GM12801 (cell line): ENCODE measurements at regions not wholly inside any gene's neighbourhood (a gene's known extent, or its start where the extent isn't known, plus 50 kb on each side); places are given as distances from the start of the nearest gene placed in this dataset.

ENCODE experiments used
- TF ChIP-seq, protein P1 (sequence below): IDR thresholded peaks from one replicate; pipeline ENCODE4 v1.5.1; 2011; ENCODE audit warnings: control low read depth; ENCODE audit not compliant: insufficient read length; ENCODE audit errors: extremely low read depth

DNA sequence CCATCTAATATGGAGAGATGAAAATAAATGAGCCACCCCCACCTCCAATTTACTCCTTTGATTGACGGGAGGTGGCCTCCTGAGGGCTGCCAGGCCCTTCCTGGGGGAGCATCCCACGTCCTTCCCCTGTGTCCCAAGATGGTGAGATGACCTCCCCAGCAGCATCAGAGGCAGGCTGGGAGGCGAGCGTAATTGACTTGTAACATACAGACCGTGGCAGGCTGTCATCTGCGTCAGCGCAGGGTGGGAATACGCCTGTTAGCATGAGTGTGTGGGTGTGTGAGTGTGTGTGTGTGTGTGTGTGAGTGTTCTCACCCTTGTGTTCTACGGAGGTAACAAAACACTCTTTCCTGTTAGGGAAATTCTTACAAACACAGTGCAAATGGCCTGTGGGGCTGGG lies 156.9 kb upstream of the CIBAR2 start:
- TF ChIP-seq, protein P1, sequence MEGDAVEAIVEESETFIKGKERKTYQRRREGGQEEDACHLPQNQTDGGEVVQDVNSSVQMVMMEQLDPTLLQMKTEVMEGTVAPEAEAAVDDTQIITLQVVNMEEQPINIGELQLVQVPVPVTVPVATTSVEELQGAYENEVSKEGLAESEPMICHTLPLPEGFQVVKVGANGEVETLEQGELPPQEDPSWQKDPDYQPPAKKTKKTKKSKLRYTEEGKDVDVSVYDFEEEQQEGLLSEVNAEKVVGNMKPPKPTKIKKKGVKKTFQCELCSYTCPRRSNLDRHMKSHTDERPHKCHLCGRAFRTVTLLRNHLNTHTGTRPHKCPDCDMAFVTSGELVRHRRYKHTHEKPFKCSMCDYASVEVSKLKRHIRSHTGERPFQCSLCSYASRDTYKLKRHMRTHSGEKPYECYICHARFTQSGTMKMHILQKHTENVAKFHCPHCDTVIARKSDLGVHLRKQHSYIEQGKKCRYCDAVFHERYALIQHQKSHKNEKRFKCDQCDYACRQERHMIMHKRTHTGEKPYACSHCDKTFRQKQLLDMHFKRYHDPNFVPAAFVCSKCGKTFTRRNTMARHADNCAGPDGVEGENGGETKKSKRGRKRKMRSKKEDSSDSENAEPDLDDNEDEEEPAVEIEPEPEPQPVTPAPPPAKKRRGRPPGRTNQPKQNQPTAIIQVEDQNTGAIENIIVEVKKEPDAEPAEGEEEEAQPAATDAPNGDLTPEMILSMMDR = no peak

DNA sequence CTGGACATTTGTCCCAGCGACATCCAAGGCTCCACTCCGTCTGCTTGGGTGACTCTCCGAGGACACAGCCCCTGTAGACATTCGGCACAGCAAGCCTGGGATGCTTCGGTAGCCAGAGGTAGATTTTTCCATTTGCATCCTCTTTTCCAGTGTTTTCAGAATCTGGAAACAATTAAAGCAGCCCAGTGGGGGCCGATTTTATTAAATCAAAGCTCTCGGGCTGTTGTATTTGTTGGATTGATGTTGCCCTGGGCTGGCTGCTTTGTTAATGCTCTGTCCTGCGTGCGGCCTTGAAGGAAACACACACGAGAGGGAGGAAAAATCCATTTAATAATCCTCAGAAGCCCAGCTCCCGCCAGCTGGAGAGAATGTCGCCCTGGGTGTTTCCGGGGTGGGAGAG lies 158.1 kb upstream of the CIBAR2 start:
- TF ChIP-seq, protein P1 = no peak

DNA sequence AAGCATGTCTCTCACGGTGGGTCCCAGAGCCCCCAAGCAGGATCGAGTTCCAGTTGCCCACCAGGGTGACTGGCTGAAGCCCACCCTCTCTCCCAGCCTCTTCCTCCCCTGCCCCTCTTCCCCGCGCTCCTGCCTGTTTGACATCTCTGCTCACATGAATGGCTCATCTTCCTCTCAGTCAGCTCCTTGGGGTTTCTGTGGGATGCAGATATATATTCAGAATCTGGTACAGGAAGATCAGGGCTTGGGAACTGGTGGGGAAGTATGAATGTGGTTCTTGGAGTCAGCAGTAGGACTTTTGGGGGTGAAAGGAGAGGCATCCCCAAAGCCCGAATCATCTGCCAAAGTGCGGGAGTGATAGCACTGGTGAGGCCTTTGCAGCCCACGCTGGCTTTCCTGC lies 158.9 kb upstream of the CIBAR2 start:
- TF ChIP-seq, protein P1 = no peak

DNA sequence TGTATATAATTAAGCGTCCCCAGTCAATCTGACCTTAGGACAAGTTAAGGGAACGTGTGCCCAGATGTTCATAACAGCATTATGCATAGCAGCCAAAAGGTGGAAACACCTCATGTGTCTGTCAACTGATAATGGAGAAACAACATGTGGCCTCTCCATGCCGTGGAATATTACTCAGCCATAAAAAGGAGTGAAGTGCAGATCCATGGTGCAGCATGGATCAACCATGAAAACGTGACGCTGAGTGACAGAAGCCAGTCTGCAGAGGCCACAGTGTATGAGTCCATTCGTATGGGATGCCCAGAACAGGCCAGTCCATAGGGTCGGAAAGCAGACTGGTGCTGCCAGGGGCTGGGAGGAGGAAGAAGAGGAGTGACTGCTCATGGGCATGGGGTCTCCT lies 161.0 kb upstream of the CIBAR2 start:
- TF ChIP-seq, protein P1 = no peak

DNA sequence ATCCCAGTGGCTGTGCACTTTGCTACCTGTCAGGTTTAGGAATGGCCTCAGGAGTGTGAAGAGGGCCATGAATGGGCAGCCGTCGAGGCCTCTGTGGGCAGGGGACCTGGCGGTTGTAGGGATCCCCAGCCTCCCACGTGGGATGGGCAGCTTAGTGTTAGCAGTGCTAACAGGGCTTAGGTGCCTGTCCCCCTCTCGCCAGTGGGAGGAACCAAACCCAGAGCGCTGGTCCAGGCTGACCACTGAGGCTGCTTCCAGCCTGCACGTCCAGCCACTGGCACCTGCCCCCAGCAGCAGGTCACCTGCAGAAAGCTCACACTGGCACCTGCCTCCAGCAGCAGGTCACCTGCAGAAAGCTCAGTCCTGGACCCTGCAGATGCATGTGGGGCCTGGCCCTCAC lies 162.2 kb upstream of the CIBAR2 start:
- TF ChIP-seq, protein P1 = no peak

DNA sequence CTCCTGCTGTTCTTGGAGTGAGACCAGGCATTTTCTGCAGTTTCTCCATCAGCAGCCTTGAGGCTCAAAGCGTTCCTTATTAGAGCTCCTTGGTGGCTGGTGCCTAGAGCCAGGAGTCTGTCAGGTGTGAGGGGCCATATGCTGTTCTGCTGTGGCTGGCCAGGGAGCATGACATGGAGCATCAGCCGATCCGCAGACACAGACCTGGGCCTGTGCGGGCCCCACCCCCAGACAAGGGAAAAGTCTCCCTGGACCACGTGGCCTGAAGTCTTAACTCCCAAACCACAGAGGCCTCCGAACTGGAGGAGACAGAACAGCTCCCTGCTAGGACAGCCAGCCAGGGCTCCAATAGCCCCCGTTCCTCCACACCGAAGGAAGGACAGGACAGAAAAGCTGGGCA lies 162.7 kb upstream of the CIBAR2 start:
- TF ChIP-seq, protein P1 = no peak

DNA sequence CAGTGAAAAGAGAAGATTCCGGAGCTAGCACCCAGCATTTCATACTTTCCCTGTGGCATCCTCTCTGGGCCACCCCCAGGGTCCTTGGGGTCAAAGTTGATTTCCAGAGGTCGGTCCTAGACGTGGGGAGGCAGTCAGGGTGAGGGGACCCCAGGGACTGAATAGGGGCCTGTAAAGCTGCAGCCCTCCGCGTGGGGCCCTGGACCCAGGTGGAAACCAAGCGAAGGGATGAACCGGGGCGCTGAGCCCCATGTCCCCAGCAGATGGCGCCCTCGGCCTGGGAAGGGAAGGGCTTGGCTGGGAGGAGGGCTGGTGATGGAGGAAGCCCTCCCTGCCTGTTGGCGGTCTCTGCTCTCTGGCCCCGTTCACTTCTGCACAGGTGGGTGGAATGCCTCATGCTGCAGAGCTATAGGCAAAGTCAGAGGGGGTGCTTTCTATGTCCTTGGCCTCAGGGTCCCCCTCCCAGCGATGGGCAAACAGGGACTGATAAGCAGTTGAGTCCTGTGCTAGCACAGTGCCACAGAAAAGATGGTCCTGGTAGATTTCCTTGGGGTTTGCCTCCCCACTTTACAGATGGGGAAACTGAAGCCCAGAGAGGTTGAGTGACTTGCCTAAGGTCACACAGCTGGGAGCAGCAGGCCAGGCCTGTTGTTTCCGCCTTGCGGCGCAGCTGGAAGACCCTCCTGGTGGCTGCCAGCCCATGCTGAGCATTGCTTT lies 163.4 kb upstream of the CIBAR2 start:
- TF ChIP-seq, protein P1 = no peak

DNA sequence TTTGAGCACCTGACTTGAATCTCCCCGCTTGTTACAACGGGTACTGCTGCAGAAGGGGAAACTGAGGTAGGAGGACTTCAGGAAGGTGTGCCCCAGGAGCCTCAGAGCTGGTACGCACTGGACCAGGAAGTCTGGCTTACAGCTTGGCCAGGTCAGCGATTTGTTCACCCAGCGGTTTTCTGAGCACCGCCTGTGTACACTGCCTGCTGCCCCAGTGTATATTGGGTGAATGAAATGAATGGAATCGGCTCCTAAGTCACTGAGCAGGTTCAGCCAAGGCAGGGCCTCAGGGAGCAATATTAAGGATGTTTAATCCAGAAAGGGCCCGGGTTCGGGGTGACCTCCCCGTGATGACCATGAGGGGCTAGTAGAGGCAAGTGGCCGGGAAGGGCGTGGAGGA lies 164.0 kb upstream of the CIBAR2 start:
- TF ChIP-seq, protein P1 = no peak
